HEK293 (cell line): ENCODE measurements at regions not wholly inside any gene's neighbourhood (a gene's known extent, or its start where the extent isn't known, plus 50 kb on each side); places are given as distances from the start of the nearest gene placed in this dataset.

Source experiments
- CTCF ChIA-PET: fragments of 350-600 bp; formaldehyde crosslinking; extraction: SDS; loops from one replicate; lab custom pipeline; 2021; ENCODE audit warnings: antibody characterized with exemption; lab: Yijun Ruan, JAX
- POLR2A ChIA-PET: fragments of 300-600 bp; formaldehyde crosslinking; extraction: SDS; loops from one replicate; lab custom pipeline; 2020; ENCODE audit warnings: antibody characterized with exemption, inconsistent platforms; lab: Yijun Ruan, JAX
- H3K27ac ChIP-seq: fragments of 200-500 bp; sonication (Bioruptor generic); 2 replicates; pipeline ENCODE4 v1.5.1; 2014; ENCODE audit warnings: low read depth, low read length, control low read depth, inconsistent platforms; ENCODE audit errors: extremely low read depth
- H3K36me3 ChIP-seq, 2 experiments: fragments of 200-500 bp in 1 of 2; sonication (Bioruptor generic) in 1 of 2; 1 replicate in 1 of 2; 2 replicates in 1 of 2; pipeline ENCODE4 v1.5.1; 2014 to 2017; ENCODE audit warnings: inconsistent platforms in 2 of 2, low read length in 2 of 2; ENCODE audit not compliant: control insufficient read depth in 2 of 2, insufficient read depth in 1 of 2
- H3K4me1 ChIP-seq: fragments of 200-500 bp; sonication (Bioruptor generic); 2 replicates; pipeline ENCODE4 v1.5.1; 2014; ENCODE audit warnings: mild to moderate bottlenecking, low read length, inconsistent platforms; ENCODE audit not compliant: control insufficient read depth, insufficient read depth
- H3K4me3 ChIP-seq: 2 replicates; pipeline ENCODE4 v1.5.1; 2011; ENCODE audit warnings: low read depth, mild to moderate bottlenecking, control low read depth, low read length, moderate library complexity
- H3K9me3 ChIP-seq: fragments of 200-500 bp; sonication (Bioruptor generic); 2 replicates; pipeline ENCODE4 v1.5.1; 2014; ENCODE audit warnings: low read depth, low read length, inconsistent platforms; ENCODE audit not compliant: control insufficient read depth, insufficient read depth
- BCL11A ChIP-seq: fragments of 450-650 bp; formaldehyde crosslinking; IDR thresholded peaks from 2 replicates; pipeline ENCODE4 v1.5.1; 2016; ENCODE audit warnings: low read depth, missing biosample characterization, missing genetic modification characterization
- PRDM2 ChIP-seq: fragments of 450-650 bp; formaldehyde crosslinking; IDR thresholded peaks from 2 replicates; pipeline ENCODE4 v1.5.1; 2016; ENCODE audit warnings: missing biosample characterization, missing genetic modification characterization, borderline replicate concordance
- TCF7L2 ChIP-seq: IDR thresholded peaks from 2 replicates; pipeline ENCODE4 v1.6.1; 2011; ENCODE audit warnings: low read depth, mild to moderate bottlenecking, inconsistent platforms, low read length, moderate library complexity, borderline replicate concordance
- ZFP3 ChIP-seq: fragments of 450-650 bp; formaldehyde crosslinking; IDR thresholded peaks from 2 replicates; pipeline ENCODE4 v1.5.1; 2016; ENCODE audit warnings: low read depth, missing biosample characterization, missing genetic modification characterization
- ZNF114 ChIP-seq: fragments of 450-650 bp; formaldehyde crosslinking; IDR thresholded peaks from 2 replicates; pipeline ENCODE4 v1.5.0; 2017; ENCODE audit warnings: missing biosample characterization, missing genetic modification characterization
- ZNF146 ChIP-seq: fragments of 450-650 bp; formaldehyde crosslinking; IDR thresholded peaks from 2 replicates; pipeline ENCODE4 v1.5.1; 2016; ENCODE audit warnings: missing biosample characterization, missing genetic modification characterization
- ZNF280D ChIP-seq: fragments of 450-650 bp; formaldehyde crosslinking; IDR thresholded peaks from 2 replicates; pipeline ENCODE4 v1.5.1; 2016; ENCODE audit warnings: missing biosample characterization, missing genetic modification characterization
- ZNF600 ChIP-seq: fragments of 450-650 bp; formaldehyde crosslinking; IDR thresholded peaks from 2 replicates; pipeline ENCODE4 v1.5.1; 2016; ENCODE audit warnings: missing biosample characterization, missing genetic modification characterization
- ZNF629 ChIP-seq: fragments of 450-650 bp; formaldehyde crosslinking; IDR thresholded peaks from 2 replicates; pipeline ENCODE4 v1.5.1; 2017; ENCODE audit warnings: missing biosample characterization, missing genetic modification characterization
- ZNF747 ChIP-seq: fragments of 450-650 bp; formaldehyde crosslinking; IDR thresholded peaks from 2 replicates; pipeline ENCODE4 v1.5.1; 2016; ENCODE audit warnings: missing biosample characterization, missing genetic modification characterization
- TF ChIP-seq, protein P1 (sequence below): fragments of 450-650 bp; formaldehyde crosslinking; IDR thresholded peaks from 2 replicates; pipeline ENCODE4 v1.5.1; 2016; ENCODE audit warnings: missing biosample characterization, missing genetic modification characterization

- no peaks in the 10 kb centered on the region for H3K9me3 ChIP-seq
- CTCF ChIA-PET: no interaction called here
These were observed 178.0 kb upstream of the NREP start for GRCh38 chr5:111935009-111935408.

More at GRCh38 chr5:111935009-111935408, 178.0 kb upstream of the NREP start:
- H3K4me1 ChIP-seq: no peaks in the 10 kb centered on the region; the same call in 1 of the 2 replicates
- H3K4me3 ChIP-seq: no peak overlapping the region
- no peak overlapping the region for H3K27ac ChIP-seq
- no peak for TF ChIP-seq ZNF280D
- TF ChIP-seq, protein P1, sequence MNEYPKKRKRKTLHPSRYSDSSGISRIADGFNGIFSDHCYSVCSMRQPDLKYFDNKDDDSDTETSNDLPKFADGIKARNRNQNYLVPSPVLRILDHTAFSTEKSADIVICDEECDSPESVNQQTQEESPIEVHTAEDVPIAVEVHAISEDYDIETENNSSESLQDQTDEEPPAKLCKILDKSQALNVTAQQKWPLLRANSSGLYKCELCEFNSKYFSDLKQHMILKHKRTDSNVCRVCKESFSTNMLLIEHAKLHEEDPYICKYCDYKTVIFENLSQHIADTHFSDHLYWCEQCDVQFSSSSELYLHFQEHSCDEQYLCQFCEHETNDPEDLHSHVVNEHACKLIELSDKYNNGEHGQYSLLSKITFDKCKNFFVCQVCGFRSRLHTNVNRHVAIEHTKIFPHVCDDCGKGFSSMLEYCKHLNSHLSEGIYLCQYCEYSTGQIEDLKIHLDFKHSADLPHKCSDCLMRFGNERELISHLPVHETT (tag by site-specific recombination): no peak
- TF ChIP-seq ZNF629 (tag by site-specific recombination): no peak
- no peak for TF ChIP-seq ZNF600 (tag by site-specific recombination)
- no peak for TF ChIP-seq ZNF146 (tag by site-specific recombination)
- TF ChIP-seq ZNF747: no peak
- TF ChIP-seq ZNF114 (tag by site-specific recombination): no peak
- TF ChIP-seq BCL11A (tag by site-specific recombination): no peak
- TF ChIP-seq PRDM2 (tag by site-specific recombination): no peak
- TF ChIP-seq TCF7L2: no peak
- TF ChIP-seq ZFP3: no peak
- POLR2A ChIA-PET: no interaction called here
- H3K36me3 ChIP-seq: no peaks in the 10 kb centered on the region
